ENCODE measurements at regions not wholly inside any gene's neighbourhood (a gene's known extent, or its start where the extent isn't known, plus 50 kb on each side); places are given as distances from the start of the nearest gene placed in this dataset.

- no peak overlapping the region for H3K4me3 ChIP-seq (ENCODE audit: low read depth, low read length)
- TF ChIP-seq CTCF (IDR thresholded peaks at IDR 0.05; ENCODE audit: low read depth, low read length, missing control alignments), result no peak
- in situ Hi-C loops (cut with HindIII; ENCODE audit: low sequenced_read_pairs), result no loop called here
- DNase-seq (ENCODE audit: low read depth), result no peak
These were observed 69.6 kb upstream of the SALL4 start for GRCh38 chr20:51871943-51872342.

- no peak for TF ChIP-seq CTCF (IDR thresholded peaks at IDR 0.05; ENCODE audit: low read depth, low read length, missing control alignments)
- no peak overlapping the region for H3K4me3 ChIP-seq (ENCODE audit: low read depth, low read length)
- no peak for DNase-seq (ENCODE audit: low read depth)
- in situ Hi-C loops (cut with HindIII; ENCODE audit: low sequenced_read_pairs), result no loop called here
These were observed 66.7 kb upstream of the SALL4 start for GRCh38 chr20:51869002-51869401.

GRCh38 chr20:51867251-51867650, 64.9 kb upstream of the SALL4 start:
- no peak for TF ChIP-seq CTCF (IDR thresholded peaks at IDR 0.05; ENCODE audit: low read depth, low read length, missing control alignments)
- in situ Hi-C loops (cut with HindIII; ENCODE audit: low sequenced_read_pairs), result no loop called here
- H3K4me3 ChIP-seq (ENCODE audit: low read depth, low read length), result no peak overlapping the region
- DNase-seq (ENCODE audit: low read depth), result no peak

GRCh38 chr20:51864967-51865366, 62.6 kb upstream of the SALL4 start:
- in situ Hi-C loops (cut with HindIII; ENCODE audit: low sequenced_read_pairs), result no loop called here
- DNase-seq (ENCODE audit: low read depth), result no peak
- H3K4me3 ChIP-seq (ENCODE audit: low read depth, low read length), result no peak overlapping the region
- TF ChIP-seq CTCF (IDR thresholded peaks at IDR 0.05; ENCODE audit: low read depth, low read length, missing control alignments), result no peak

GRCh38 chr20:51862796-51863195, 60.5 kb upstream of the SALL4 start:
- no peak overlapping the region for H3K4me3 ChIP-seq (ENCODE audit: low read depth, low read length)
- TF ChIP-seq CTCF (IDR thresholded peaks at IDR 0.05; ENCODE audit: low read depth, low read length, missing control alignments), result no peak
- DNase-seq (ENCODE audit: low read depth), result no peak
- in situ Hi-C loops (cut with HindIII; ENCODE audit: low sequenced_read_pairs), result no loop called here

GRCh38 chr20:51861726-51862466, 59.6 kb upstream of the SALL4 start:
- H3K4me3 ChIP-seq (ENCODE audit: low read depth, low read length), result no peak overlapping the region
- TF ChIP-seq CTCF (IDR thresholded peaks at IDR 0.05; ENCODE audit: low read depth, low read length, missing control alignments), result no peak
- DNase-seq (ENCODE audit: low read depth), result no peak
- in situ Hi-C loops (cut with HindIII; ENCODE audit: low sequenced_read_pairs), result no loop called here

Data from astrocyte of the cerebellum (primary cell).